Endodermal cell (in vitro differentiated cells): ENCODE measurements at regions not wholly inside any gene's neighbourhood (a gene's known extent, or its start where the extent isn't known, plus 50 kb on each side); places are given as distances from the start of the nearest gene placed in this dataset.

Experiments
- DNase-seq: peaks from one replicate; pipeline ENCODE4 v3.0.0-alpha.2; 2017
- H3K27ac ChIP-seq: 2 replicates; pipeline ENCODE4 v1.5.1; 2013; ENCODE audit warnings: mild to moderate bottlenecking, low read depth, low read length, moderate library complexity
- H3K27me3 ChIP-seq: 2 replicates; pipeline ENCODE4 v1.6.1; 2013; ENCODE audit warnings: mild to moderate bottlenecking, low read length, moderate library complexity; ENCODE audit not compliant: insufficient read depth, control insufficient read depth, poor library complexity, severe bottlenecking
- H3K36me3 ChIP-seq: 2 replicates; pipeline ENCODE4 v1.7.0; 2013; ENCODE audit warnings: mild to moderate bottlenecking, low read length, moderate library complexity; ENCODE audit not compliant: control insufficient read depth, insufficient read depth
- H3K4me1 ChIP-seq: one replicate; pipeline ENCODE4 v1.7.0; 2013; ENCODE audit warnings: low read length; ENCODE audit not compliant: control insufficient read depth, insufficient read depth
- H3K4me3 ChIP-seq: 2 replicates; pipeline ENCODE4 v1.5.1; 2013; ENCODE audit warnings: mild to moderate bottlenecking, low read length, moderate library complexity
- H3K9ac ChIP-seq: 2 replicates; pipeline ENCODE4 v1.6.1; 2013; ENCODE audit warnings: mild to moderate bottlenecking, low read length, moderate library complexity; ENCODE audit not compliant: poor library complexity, severe bottlenecking; ENCODE audit errors: extremely low read depth
- H3K9me3 ChIP-seq: 2 replicates; pipeline ENCODE4 v1.6.1; 2013; ENCODE audit warnings: mild to moderate bottlenecking, low read length, moderate library complexity; ENCODE audit not compliant: control insufficient read depth
- H3K27ac Mint-ChIP-seq: 2 replicates; pipeline ENCODE4 v1.8.0; 2020; ENCODE audit warnings: mixed read lengths
- H3K27me3 Mint-ChIP-seq: 2 replicates; pipeline ENCODE4 v1.8.0; 2021; ENCODE audit warnings: mild to moderate bottlenecking, mixed read lengths; ENCODE audit not compliant: insufficient read depth
- H3K36me3 Mint-ChIP-seq: 2 replicates; pipeline ENCODE4 v1.8.0; 2020; ENCODE audit warnings: low read depth, mixed read lengths
- H3K4me1 Mint-ChIP-seq: 2 replicates; pipeline ENCODE4 v1.8.0; 2020; ENCODE audit warnings: mixed read lengths
- H3K4me3 Mint-ChIP-seq: 2 replicates; pipeline ENCODE4 v1.8.0; 2020; ENCODE audit warnings: mild to moderate bottlenecking, moderate library complexity, mixed read lengths
- H3K9me3 Mint-ChIP-seq: 2 replicates; pipeline ENCODE4 v1.8.0; 2020; ENCODE audit warnings: mild to moderate bottlenecking, mixed read lengths
- WGBS, 2 experiments: methylation state at CpG; one replicate each; pipeline versions ENCODE4 v1.1.5 to v1.1.7; 2013; ENCODE audit warnings: missing lambda C conversion rate in 2 of 2, mixed read lengths in 1 of 2; ENCODE audit not compliant: insufficient coverage in 1 of 2, insufficient read length in 1 of 2; 5-methylcytosine and 5-hydroxymethylcytosine counted together
- TF ChIP-seq, protein P1 (sequence below): fragments of 200-600 bp; sonication (generic); conservative IDR thresholded peaks from 2 replicates; pipeline ENCODE4 v1.5.0; 2021; ENCODE audit warnings: antibody characterized with exemption, mild to moderate bottlenecking

DNA sequence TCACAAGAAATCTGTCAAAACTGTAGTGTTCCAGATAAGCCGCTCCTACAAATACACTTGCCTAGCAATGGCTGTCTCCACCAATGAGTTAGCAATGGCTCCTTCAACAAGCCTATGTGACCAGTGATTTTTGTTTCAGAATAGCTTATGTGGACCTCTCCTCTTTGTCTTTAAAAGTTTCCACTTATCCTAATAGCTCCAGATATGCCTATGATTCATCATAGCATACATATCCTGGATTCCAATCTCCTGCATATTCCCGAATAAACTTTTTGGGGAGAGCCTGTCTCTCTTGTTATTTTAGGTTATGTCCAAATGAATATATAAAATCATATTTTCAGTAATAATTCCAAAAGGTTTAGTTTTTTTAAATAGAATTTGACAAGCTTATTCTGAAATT, 510.6 kb downstream of the ARL4A start:
- H3K27ac Mint-ChIP-seq: no peak overlapping the region
- H3K36me3 Mint-ChIP-seq: no peaks in the 10 kb centered on the region
- TF ChIP-seq, protein P1, sequence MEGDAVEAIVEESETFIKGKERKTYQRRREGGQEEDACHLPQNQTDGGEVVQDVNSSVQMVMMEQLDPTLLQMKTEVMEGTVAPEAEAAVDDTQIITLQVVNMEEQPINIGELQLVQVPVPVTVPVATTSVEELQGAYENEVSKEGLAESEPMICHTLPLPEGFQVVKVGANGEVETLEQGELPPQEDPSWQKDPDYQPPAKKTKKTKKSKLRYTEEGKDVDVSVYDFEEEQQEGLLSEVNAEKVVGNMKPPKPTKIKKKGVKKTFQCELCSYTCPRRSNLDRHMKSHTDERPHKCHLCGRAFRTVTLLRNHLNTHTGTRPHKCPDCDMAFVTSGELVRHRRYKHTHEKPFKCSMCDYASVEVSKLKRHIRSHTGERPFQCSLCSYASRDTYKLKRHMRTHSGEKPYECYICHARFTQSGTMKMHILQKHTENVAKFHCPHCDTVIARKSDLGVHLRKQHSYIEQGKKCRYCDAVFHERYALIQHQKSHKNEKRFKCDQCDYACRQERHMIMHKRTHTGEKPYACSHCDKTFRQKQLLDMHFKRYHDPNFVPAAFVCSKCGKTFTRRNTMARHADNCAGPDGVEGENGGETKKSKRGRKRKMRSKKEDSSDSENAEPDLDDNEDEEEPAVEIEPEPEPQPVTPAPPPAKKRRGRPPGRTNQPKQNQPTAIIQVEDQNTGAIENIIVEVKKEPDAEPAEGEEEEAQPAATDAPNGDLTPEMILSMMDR: no peak
- H3K4me1 Mint-ChIP-seq: no peaks in the 10 kb centered on the region
- DNase-seq: no peak
- no peaks in the 10 kb centered on the region for H3K9me3 ChIP-seq
- no peak overlapping the region for H3K4me3 Mint-ChIP-seq
- H3K9me3 Mint-ChIP-seq: no peaks in the 10 kb centered on the region
- no peak overlapping the region for H3K9ac ChIP-seq
- no peaks in the 10 kb centered on the region for H3K27me3 ChIP-seq
- H3K4me3 ChIP-seq: no peak overlapping the region
- 87 to 91% methylated on average over 1 to 2 of the region's 2 CpGs for WGBS, 2 experiments
- no peaks in the 10 kb centered on the region for H3K36me3 ChIP-seq
- no peaks in the 10 kb centered on the region for H3K27me3 Mint-ChIP-seq
- no peaks in the 10 kb centered on the region for H3K4me1 ChIP-seq
- H3K27ac ChIP-seq: no peak overlapping the region

DNA sequence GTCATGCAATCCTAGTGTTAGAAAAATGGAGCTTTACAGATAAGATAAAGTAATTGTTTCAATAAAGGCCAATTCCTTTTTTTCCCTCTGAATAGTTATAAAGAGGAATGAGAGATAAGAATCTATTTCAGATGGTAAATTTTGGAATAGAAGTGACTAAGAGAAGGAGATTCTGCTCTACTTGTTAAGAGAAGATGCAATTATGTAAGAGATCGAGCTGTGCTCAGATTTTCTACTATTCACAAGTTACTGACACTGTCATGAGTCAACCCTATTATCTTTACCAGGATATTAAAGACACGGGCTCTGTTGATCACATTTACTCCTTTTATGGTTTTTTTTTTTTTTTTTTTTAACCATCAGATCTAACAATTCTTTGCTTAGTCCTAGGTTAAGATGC, 511.3 kb downstream of the ARL4A start:
- H3K4me1 Mint-ChIP-seq: no peaks in the 10 kb centered on the region
- 85% methylated on average over 2 of the region's 2 CpGs; no CpG with 5 or more reads in 1 of the 2 experiments for WGBS, 2 experiments

DNA sequence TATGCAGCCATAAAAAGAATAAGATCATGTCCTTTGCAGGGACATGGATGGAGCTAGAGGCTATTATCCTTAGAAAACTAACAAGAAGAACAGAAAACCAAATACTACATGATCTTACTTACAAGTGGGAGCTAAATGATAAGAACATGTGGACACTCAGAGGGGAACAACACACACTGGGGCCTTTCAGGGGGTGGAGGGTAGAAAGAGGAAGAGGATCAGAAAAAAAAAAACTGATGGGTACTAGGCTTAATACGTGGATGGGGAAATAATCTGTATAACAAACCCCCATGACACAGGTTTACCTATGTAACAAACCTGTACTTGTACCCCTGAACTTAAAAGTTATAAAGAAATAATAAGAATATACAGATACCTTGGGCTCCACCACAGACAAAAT, 514.2 kb downstream of the ARL4A start:
- no peak overlapping the region for H3K9ac ChIP-seq
- H3K27ac Mint-ChIP-seq: no peak overlapping the region
- no peak for DNase-seq

More for the DNA sequence above, 511.3 kb downstream of the ARL4A start:
- Mint-ChIP-seq H3K36me3 (no peaks in the 10 kb centered on the region), H3K9me3 (no peaks in the 10 kb centered on the region), H3K27ac (no peak overlapping the region), H3K27me3 (no peaks in the 10 kb centered on the region), H3K4me3 (no peak overlapping the region)
- no peaks in the 10 kb centered on the region for H3K4me1 ChIP-seq
- no peaks in the 10 kb centered on the region for H3K27me3 ChIP-seq
- H3K4me3 ChIP-seq: no peak overlapping the region
- TF ChIP-seq, protein P1: no peak
- H3K36me3 ChIP-seq: no peaks in the 10 kb centered on the region
- no peak overlapping the region for H3K27ac ChIP-seq
- no peaks in the 10 kb centered on the region for H3K9me3 ChIP-seq
- H3K9ac ChIP-seq: no peak overlapping the region
- no peak for DNase-seq

More for the DNA sequence above, 514.2 kb downstream of the ARL4A start:
- Mint-ChIP-seq H3K4me3 (no peak overlapping the region), H3K27me3 (no peaks in the 10 kb centered on the region), H3K4me1 (no peaks in the 10 kb centered on the region), H3K36me3 (no peaks in the 10 kb centered on the region), H3K9me3 (no peaks in the 10 kb centered on the region)
- no peaks in the 10 kb centered on the region for H3K27me3 ChIP-seq
- H3K4me3 ChIP-seq: no peak overlapping the region
- no peak overlapping the region for H3K27ac ChIP-seq
- WGBS, 2 experiments: 83% methylated on average over 1 of the region's 1 CpG; no CpG with 5 or more reads in 1 of the 2 experiments
- H3K36me3 ChIP-seq: no peaks in the 10 kb centered on the region
- TF ChIP-seq, protein P1: no peak
- no peaks in the 10 kb centered on the region for H3K4me1 ChIP-seq
- no peaks in the 10 kb centered on the region for H3K9me3 ChIP-seq
